HG03342 (cell line): ENCODE measurements at regions not wholly inside any gene's neighbourhood (a gene's known extent, or its start where the extent isn't known, plus 50 kb on each side); places are given as distances from the start of the nearest gene placed in this dataset.
"Not testable (repeated sequence)": the region's sequence is repeated elsewhere in the genome, so short reads cannot be mapped to it uniquely, and the experiment has no call there.

Experiments
- ATAC-seq: cut with Tn5 transposase; IDR thresholded peaks from one replicate; pipeline ENCODE4 v1.9.1; 2021; ENCODE audit warnings: mild to moderate bottlenecking, moderate library complexity; ENCODE audit not compliant: unreplicated experiment

DNA sequence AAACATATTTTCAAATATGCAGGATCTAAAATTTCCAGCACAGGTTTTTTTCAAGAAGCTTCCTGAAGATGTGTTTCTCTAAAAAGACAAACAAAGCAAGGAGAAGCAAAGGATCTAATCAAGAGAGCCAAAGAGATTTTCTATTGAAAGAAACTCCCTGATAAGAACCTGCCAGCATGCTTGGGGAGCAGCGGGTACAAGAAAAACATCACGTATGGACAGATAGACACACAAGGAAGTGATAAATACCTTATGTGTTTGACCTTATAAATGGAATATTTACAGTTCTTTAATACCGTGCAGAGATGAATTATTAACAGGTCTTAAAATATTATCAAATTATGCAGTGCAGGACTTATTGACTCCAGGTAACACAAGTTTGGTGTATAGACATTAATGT, 562.1 kb downstream of the DACH1 start:
- no peak for ATAC-seq

DNA sequence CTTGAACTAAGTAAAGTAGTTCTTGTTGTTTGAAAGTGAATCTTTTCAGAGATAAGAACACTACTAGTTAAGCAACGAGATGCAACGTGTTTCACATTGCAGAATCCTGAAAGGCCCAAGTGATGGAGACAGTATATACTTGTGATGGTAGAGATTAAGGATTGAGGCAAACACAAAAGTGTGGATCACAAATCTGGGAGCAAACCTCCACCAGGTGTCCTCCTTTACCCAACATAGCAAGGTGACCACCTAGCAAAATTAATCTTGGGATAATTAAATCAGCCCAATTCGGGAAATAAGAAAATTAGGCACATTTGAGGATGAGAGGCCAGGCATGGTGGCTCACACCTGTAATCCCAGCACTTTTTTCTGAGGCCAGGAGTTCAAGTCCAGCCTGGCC, 563.9 kb downstream of the DACH1 start:
- no peak for ATAC-seq

DNA sequence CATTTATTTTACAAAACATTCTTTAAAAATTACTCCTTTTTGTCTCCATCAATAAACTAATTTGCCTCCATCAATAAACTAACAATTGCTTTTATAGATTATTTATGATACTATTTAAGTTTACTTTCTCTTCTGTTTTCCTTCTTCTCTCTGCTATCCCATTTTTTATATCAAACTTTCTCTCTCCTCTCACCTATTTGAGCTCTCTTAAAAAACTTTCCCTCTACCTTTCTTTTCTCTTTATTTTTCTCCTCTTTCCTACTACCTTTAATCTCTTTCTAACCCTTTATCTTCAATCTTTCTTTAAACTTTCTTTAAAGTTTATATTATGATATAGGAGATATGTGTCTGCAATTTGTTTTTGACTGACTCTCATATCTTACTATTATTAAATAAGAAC, 566.4 kb downstream of the DACH1 start:
- no peak for ATAC-seq

DNA sequence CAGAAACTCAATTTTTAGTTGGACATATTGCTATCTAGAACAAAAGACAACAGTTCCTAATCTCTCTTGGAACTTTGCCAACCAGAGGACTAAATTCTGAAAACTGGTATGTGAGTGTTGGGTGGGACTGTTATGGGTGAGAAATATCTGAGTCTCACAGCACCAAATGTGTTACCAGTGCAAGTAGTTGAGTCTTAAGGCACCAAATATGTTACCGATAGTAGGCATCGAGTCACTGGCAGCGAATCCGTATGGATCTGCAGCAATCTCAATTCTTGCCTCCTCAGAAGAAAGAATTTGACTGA, 575.2 kb downstream of the DACH1 start:
- no peak for ATAC-seq

DNA sequence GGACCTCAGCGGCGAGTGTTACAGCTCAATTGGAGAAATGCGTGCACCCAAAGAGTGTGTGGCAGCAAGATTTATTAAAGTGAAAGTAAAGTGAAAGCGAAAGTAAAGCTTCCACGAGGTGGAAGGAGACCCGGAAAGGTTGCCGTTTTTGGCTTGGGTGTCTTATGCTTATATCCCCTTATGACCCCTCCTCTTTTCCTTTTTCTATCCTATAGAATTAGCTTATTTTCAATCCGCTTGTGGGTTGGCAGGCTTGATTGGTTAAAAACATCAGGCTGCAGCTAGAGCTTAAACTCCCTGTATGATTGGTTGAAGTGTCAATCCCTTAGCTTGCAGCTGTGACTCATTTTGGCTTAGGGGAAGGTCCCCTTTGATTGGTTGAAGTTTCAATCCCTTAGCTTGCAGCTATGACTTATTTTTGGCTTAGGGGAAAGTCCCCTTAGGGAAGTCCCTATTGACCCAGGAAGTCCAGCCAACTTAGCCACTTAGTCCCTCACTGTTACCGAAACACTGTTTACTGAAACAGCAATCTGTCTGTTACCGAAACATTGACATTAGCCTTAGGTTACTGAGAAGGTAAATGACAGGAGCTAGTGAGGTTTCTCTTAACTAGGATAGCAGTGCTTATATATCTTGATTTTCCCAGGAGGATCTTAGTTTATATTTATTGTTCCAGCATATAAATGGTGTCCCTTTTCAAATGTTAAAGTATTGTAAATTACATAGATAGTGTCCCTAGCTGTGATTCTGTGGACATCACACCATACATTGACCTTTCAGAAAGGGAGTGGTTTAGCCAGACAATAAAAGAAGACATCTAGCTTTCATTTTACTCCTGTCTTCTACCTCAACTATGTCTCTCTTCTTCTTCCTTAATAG, 575.8 kb downstream of the DACH1 start:
- peak; percentile 75 for ATAC-seq

DNA sequence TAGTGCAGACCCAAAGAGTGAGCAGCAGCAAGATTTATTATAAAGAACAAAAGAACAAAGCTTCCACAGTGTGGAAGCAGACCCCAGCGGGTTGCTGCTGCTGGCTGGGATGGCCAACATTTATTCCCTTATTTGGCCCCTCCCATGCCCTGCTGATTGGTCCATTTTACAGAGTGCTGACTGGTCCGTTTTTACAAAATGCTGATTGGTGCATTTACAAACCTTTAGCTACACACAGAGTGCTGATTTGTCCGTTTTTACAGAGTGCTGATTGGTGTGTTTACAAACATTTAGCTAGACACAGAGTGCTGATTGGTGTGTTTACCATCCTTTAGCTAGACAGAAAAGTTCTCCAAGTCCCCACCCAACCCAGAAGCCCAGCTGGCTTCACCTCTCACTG, 577.0 kb downstream of the DACH1 start:
- ATAC-seq: not testable (repeated sequence)

DNA sequence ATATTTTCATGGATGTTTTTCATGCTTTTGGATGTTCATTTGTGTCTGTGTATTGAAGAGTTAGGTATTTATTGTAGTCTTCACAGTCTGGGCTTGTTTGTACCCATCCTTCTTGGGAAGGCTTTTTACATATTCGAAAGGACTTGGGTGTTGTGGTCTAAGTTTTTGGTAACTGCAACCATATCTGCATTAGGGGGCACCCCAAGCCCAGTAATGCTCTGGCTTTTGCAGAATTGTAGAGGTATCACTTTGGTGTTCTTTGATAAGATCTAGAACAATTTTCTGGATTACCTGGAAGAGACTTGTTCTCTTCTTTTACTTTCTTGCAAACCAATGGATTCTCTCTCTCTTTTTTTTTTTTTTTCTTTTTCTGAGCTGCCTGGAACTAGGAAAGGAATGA, 581.3 kb downstream of the DACH1 start:
- no peak for ATAC-seq

DNA sequence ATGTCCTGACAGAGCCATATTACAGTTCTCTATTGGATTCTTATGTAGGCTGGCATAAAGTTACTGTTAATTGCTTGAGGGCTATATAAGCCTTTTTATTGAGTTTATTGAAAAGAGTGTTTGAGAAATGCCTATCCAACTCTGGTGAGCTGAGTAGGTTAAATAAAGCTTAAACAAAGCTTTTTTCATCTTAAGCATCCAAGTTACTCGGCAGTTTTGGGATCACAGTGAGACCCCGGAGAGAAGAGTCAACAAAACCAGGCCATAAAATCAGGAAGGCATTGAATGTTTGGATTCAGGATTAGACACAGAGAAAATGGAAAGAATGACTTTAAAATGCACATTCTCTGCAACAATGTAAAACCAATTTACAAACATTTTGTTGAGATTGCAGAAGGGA, 588.5 kb downstream of the DACH1 start:
- no peak for ATAC-seq

DNA sequence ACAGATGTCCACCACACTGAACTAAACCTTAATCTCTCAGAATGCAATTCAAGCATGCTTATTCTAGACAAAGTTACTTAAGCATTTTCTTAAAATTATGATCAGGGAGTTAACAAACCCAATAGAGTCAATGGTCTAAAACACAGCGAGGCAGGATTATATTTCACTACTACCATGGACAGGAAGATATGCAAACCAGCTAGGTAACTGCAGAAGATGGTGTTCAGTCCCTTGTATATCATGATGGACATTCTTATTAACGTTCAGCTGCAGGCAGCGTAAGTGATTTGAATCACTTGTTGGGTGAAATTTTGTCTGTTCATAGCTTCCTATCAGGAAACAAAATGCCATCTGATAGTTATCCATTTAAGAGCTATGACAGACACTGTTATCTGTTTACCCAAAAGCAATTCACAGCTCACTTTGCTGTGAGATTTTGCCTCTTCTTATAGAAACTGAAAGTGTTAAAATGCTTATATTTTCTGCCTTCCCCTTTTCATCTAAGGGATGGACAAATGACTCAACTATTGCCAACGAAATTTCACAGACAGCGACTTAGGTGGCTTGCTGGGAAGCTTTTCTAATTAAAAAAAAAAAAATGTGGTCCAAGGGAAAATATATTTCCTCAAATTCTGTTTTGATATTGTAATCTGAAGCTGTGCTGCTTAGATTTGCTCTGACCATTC, 591.9 kb downstream of the DACH1 start:
- ATAC-seq: peak; percentile 83

DNA sequence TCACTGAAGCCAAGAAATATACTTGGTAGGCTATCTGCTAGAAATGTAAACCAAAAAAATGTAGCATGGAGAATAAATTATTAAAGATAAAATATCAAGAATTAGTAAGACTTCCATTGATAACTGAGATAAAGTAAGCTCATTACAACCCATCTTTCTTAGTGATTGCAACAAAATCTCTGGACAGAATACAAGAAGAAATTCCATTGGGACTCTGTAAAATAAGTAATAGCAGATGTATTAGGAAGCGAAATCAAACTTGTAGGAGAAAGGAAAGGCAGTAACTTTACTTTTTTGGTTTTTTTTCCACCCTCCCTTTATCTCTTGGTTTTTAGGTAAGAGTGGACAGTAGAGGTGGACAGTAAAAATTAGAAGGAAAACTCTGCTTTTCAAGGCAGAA, 605.7 kb downstream of the DACH1 start:
- ATAC-seq: no peak

DNA sequence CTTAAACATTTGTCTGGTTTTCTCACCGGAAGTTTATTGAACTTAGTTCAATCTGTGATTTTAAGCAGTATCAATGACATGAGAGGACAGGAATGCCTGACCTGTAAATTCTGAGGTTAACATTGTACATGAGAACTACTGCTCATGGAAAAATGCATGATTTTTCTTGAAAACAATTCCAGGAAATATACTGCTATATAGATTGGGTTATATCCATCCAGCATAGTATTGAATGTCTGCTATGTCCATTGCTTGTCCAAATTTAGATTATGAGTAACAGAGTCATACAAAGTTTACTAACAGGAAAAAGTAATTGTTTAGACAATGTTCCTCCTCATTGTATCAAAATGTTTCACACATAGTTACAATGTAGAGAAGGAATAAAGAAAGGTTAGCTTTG, 606.8 kb downstream of the DACH1 start:
- no peak for ATAC-seq

DNA sequence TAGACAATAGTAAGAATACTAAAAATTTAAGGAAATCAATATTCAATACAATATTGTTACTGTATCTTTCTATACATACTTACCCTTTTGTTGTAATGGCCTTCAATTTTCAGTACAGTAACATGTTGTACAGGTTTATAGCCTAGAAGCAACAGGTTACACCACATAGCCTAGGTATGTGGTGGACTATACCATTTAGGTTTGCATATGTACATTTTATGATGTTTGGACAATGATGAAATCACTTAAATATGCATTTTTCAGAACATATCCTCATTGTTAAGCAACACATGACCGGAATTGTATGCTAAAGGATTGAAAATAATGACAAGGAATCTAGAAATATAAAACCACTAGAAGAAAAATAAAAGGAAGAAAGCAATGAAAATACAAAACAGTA, 611.4 kb downstream of the DACH1 start:
- no peak for ATAC-seq

DNA sequence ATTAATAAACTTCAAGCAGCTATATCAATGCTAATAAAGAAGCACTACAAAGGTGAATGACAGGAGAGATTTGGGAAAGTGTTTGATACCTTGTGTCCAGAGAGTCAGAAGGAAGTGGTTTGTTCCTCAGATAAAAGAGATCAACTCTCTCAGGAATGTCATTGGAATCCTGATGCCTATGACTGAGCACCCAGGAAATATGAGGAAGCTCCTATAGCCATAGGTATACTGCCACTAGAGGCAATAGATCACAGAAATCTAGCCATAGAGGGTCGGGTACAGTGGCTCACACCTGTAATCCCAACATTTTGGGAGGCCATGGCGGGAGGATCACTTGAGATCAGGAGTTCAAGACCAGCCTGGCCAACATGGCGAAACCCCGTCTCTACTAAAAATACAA, 612.6 kb downstream of the DACH1 start:
- ATAC-seq: no peak

DNA sequence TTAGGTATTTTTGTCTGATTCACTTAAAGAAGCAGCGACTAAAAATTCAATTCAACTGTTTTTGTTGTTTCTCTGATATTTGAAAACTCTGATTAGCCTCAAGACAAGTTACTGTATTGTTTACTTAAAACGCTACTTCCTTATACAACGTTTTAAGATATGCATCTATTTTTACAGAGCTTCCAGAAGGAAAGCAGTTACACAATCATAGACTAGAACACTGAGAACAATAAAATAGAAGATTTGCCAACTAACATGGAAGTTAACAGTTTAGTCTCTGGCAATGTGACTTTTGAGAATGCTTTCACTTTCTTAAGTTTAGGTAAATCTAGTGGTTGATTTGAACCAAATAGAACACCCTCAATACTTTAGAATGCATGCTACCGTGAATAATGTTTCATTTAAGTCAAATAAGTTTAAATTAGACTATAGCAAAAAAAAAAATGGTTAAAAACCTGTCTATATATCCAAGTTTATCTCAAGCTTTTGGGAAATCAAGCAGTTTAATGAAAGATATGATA, 614.8 kb downstream of the DACH1 start:
- ATAC-seq: no peak

DNA sequence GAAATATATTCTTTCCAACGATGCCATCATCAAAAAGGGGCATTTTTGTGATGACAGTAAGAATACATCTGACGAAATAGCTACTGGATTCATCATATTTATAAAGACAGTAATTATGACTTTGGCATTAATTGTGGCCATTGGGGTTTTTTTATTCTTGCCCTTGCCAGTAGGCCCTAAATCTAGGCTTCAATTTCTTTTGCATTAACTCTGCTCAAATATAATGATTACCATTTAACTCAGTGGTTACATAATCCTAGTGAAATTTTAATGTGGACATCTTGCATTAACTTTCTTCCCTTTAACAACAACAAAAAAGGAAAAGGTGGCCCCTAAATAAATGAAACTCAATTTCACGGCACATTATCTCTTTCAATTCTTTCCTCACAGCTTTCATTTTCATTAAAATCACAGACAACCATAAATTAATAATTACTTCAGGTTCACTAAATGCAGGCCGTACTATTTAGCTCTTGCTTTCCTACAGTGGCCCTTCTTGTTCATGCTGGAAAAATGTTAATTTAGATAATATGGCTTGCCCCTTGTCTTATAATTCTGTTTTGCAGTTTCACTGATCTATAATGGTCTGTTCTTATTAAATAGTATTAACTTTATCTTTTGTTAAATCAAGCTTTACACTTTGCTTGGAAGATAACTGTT, 615.6 kb downstream of the DACH1 start:
- no peak for ATAC-seq

DNA sequence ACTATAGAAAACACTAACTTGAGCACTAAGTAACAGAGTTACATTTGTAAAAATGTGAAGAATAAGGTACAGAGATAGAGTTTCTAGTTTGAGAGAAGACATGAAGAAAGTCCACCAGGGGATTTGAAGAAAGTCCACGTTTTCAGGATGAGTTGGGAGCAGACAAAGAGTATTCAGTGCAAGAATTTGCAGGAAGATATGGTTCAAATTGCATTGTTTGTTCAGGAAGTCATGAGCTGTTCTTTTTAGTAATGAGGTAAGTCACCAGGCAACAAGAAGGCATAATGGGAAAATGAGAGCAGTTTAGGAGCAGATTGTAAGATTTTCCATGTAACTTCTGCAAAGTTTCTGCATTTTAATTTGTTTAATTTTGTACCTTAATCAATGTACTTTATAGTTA, 618.0 kb downstream of the DACH1 start:
- ATAC-seq: no peak

DNA sequence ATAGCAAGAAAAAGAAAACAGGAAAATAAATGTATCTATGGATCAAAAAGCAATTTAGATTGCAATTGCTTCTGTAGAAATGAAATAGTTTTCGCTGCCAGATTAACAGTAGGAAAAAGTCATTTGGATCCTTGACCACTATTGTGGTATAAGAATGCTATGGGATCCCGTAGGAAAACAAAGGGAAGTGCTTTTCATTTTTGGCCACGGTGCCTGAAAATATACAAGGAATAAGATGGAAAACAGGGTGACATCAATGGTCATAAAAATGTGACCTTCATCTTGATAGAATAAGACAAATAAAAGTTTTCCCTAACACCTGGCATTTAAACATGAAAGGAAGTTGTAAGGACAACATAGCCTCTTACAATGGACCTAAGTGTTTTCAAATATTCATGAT, 622.8 kb downstream of the DACH1 start:
- no peak for ATAC-seq

DNA sequence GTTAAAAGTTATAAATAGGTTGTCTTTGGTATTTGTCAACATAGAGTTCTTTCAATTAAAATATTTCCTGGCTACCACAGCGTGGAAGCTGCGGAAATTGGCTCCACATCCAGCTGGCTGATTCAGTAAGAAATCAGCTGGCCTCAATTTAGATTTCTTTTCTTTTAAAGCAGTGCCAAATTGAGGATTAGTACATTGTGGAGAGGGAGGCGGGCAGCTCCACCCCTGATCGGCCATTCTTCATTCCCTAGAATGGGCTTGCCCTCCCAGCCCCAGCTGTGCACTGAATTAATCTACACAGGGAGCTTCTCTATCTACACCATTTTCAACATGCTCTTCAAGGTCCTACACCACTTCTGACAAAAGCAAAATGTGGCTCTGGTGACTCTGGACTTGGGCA, 624.8 kb downstream of the DACH1 start:
- no peak for ATAC-seq

DNA sequence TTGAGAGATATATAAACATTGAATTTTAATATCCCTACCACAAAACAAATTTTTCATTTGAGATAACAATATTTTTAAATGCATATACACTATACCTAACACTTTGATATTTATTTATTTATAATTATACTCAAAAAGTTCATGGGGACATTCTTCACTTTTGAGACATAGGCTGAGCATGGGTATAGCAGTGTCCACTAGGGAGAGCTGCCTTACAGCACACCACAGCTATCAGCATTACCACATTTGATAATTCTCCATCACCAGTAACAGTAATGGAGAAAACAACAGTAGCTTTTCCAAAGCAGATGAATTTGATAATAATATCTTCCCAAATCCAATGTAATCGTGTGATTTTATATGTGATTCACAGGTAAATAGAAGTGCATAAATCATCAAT, 626.1 kb downstream of the DACH1 start:
- ATAC-seq: peak; percentile 48

DNA sequence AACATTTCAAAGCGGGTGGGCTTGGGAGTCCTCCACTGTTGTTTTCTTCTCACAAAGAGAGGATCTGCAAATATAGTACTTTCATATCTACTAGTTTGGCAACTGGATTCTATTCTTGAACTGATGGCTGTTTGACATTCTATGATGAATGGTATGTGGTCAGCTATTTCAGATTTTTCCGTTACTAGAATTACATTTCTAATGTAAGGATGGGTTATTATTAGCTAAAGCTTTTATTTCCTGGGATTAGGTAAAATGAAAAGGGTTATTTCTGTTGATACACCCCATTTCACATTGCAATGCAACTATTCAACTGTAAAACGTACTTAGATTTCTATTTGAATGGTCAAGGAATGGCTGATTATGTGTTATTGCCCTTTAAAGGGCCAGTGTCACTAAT, 629.7 kb downstream of the DACH1 start:
- ATAC-seq: no peak

DNA sequence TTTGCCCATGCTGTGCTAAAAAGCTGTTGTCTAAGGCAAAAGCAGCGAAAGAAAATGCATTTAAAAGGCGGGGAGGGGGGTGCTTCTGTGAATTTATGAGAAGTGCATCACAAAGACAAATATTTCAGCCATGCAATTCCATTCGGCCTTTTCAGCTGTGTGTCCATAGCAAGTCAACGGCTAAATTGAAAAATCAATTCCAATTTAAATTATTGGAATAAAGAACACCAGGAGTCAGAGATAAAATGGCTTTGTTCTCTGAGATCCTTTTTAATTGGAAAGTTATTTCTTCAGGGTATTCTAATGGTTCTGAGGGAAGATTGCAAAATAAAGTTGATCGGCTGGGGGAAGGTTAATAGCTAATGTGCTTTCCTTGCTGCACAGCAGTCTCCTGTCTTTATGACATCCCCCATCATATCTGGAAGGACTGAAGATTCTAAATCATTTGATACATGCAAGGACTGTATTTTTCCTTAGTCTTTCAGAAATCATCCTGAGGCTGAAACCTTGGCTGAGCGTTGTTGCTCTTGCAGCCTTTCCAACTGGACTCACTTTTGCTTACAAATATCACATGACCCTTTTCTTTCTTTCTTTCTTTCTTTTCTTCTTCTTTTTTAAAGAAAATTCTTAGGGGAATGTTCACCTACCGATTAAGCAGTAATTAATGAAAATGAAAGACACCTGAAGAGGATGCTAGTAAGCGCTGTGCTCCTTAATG, 647.1 kb downstream of the DACH1 start:
- no peak for ATAC-seq
